Erythroblast (primary cell): ENCODE measurements at regions not wholly inside any gene's neighbourhood (a gene's known extent, or its start where the extent isn't known, plus 50 kb on each side); places are given as distances from the start of the nearest gene placed in this dataset.

Experiments
- GATA1 ChIP-seq: IDR thresholded peaks from 2 replicates; pipeline ENCODE4 v1.6.1; 2011; ENCODE audit warnings: low read depth, mild to moderate bottlenecking, control low read depth, low read length, moderate library complexity
- POLR2A ChIP-seq: IDR thresholded peaks from 2 replicates; pipeline ENCODE4 v1.6.1; 2011; ENCODE audit warnings: mild to moderate bottlenecking, low read length

DNA sequence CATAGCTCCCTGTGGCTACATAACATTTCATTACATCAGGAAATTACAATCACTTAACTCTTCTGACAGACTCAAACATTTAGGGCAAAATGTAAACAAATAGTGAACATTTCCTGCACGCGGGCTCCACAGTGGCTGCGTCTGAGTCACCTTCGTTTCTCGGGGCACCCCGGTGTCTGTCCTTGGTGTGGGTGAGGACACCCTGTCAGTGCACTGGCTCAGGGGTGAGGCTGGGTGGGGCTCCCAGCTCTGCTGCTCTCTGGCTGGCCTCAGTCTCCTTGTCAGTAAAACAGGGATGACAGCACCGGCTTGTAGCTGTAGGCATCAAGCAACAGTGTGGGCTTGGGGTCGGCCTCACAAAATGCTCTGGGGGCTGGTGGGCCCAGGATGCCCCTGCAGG is 237.1 kb upstream of the SHH start:
- TF ChIP-seq POLR2A (no peak), GATA1 (no peak)
